ENCODE measurements at regions not wholly inside any gene's neighbourhood (a gene's known extent, or its start where the extent isn't known, plus 50 kb on each side); places are given as distances from the start of the nearest gene placed in this dataset.

- no peak for DNase-seq
These were observed 117.9 kb upstream of the MLN start for GRCh38 chr6:33921745-33922144.

GRCh38 chr6:33918175-33918695, 114.4 kb upstream of the MLN start:
- DNase-seq, result no peak

GRCh38 chr6:33915134-33915533, 111.3 kb upstream of the MLN start:
- no peak for DNase-seq

GRCh38 chr6:33914645-33915044, 110.8 kb upstream of the MLN start:
- peak; percentile 38 for DNase-seq

- no peak for DNase-seq
These were observed 108.4 kb upstream of the MLN start for GRCh38 chr6:33912195-33912594.

- no peak for DNase-seq
These were observed 107.7 kb upstream of the MLN start for GRCh38 chr6:33911488-33911887.

GRCh38 chr6:33910594-33910993, 106.8 kb upstream of the MLN start:
- no peak for DNase-seq

GRCh38 chr6:33909737-33910136, 105.9 kb upstream of the MLN start:
- DNase-seq, result no peak

- no peak for DNase-seq
These were observed 104.2 kb upstream of the MLN start for GRCh38 chr6:33908025-33908424.

GRCh38 chr6:33907227-33907626, 103.4 kb upstream of the MLN start:
- DNase-seq, result no peak

GRCh38 chr6:33906439-33906838, 102.6 kb upstream of the MLN start:
- DNase-seq, result no peak

- DNase-seq, result peak; percentile 27
These were observed 101.3 kb upstream of the MLN start for GRCh38 chr6:33905071-33905609.

GRCh38 chr6:33904747-33905065, 100.9 kb upstream of the MLN start:
- DNase-seq, result no peak

GRCh38 chr6:33904050-33904746, 100.4 kb upstream of the MLN start:
- DNase-seq, result peak; percentile 47

- no peak for DNase-seq
These were observed 99.8 kb upstream of the MLN start for GRCh38 chr6:33903579-33903978.

GRCh38 chr6:33902457-33902853, 98.7 kb upstream of the MLN start:
- no peak for DNase-seq

- no peak for DNase-seq
These were observed 98.1 kb upstream of the MLN start for GRCh38 chr6:33901822-33902456.

GRCh38 chr6:33898771-33899170, 95.0 kb upstream of the MLN start:
- DNase-seq, result no peak

GRCh38 chr6:33897189-33897780, 93.5 kb upstream of the MLN start:
- no peak for DNase-seq

GRCh38 chr6:33896391-33897188, 92.8 kb upstream of the MLN start:
- DNase-seq, result no peak

- DNase-seq, result no peak
These were observed 92.2 kb upstream of the MLN start for GRCh38 chr6:33895988-33896387.

- no peak for DNase-seq
These were observed 91.5 kb upstream of the MLN start for GRCh38 chr6:33895296-33895695.

GRCh38 chr6:33894438-33894837, 90.6 kb upstream of the MLN start:
- no peak for DNase-seq
